Chondrocyte (in vitro differentiated cells): ENCODE measurements at regions not wholly inside any gene's neighbourhood (a gene's known extent, or its start where the extent isn't known, plus 50 kb on each side); places are given as distances from the start of the nearest gene placed in this dataset.

ENCODE experiments used
- DNase-seq: peaks from one replicate; pipeline ENCODE4 v3.0.0; 2021; ENCODE audit warnings: mixed read lengths, low spot score
- H3K27ac Mint-ChIP-seq: one replicate; pipeline ENCODE4 v1.8.0; 2021; ENCODE audit warnings: mild to moderate bottlenecking, moderate library complexity, mixed read lengths; ENCODE audit not compliant: unreplicated experiment
- H3K27me3 Mint-ChIP-seq: 2 replicates; pipeline ENCODE4 v1.8.0; 2021; ENCODE audit warnings: low read depth, mixed read lengths
- H3K36me3 Mint-ChIP-seq: 2 replicates; pipeline ENCODE4 v1.8.0; 2021; ENCODE audit warnings: low read depth, mixed read lengths
- H3K4me1 Mint-ChIP-seq: 2 replicates; pipeline ENCODE4 v1.8.0; 2021; ENCODE audit warnings: low read depth, mild to moderate bottlenecking, mixed read lengths
- H3K4me3 Mint-ChIP-seq: one replicate; pipeline ENCODE4 v1.8.0; 2021; ENCODE audit warnings: mild to moderate bottlenecking, moderate library complexity, mixed read lengths; ENCODE audit not compliant: unreplicated experiment
- H3K9me3 Mint-ChIP-seq: 2 replicates; pipeline ENCODE4 v1.8.0; 2021; ENCODE audit warnings: low read depth, mixed read lengths
- TF ChIP-seq, protein P1 (sequence below): fragments of 200-600 bp; sonication (generic); IDR thresholded peaks from 2 replicates; pipeline ENCODE4 v1.5.0; 2021; ENCODE audit warnings: antibody characterized with exemption, mild to moderate bottlenecking, moderate library complexity

DNA sequence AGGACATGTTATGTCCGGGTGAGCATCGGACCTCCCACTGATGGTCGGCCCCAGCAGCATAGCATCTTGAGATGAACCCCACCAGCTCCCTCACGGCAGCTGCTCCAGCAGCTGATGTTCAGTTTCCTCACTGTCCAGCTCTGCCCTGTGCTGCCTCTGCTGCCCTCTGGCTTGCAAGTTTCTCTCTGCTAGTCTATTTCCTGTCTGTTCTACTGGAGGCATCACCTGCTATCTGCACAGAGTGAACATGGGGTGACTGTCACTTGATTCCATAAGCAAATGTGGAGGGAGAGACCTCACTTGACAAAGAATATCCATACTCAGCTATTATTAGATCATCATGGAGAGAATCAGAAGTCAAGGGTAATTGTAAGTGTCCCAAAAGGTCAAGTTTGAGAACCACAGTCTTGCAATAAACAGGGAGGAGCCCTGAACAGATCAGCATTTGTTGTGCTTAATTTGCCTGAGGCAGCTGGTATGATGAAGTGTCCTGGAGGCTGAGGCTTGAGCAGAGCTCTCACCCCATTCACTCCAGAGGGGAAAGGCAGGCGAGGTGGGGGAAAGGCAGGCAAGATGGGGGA is 702.8 kb downstream of the SEMA5A start:
- DNase-seq, result no peak
- TF ChIP-seq, protein P1, sequence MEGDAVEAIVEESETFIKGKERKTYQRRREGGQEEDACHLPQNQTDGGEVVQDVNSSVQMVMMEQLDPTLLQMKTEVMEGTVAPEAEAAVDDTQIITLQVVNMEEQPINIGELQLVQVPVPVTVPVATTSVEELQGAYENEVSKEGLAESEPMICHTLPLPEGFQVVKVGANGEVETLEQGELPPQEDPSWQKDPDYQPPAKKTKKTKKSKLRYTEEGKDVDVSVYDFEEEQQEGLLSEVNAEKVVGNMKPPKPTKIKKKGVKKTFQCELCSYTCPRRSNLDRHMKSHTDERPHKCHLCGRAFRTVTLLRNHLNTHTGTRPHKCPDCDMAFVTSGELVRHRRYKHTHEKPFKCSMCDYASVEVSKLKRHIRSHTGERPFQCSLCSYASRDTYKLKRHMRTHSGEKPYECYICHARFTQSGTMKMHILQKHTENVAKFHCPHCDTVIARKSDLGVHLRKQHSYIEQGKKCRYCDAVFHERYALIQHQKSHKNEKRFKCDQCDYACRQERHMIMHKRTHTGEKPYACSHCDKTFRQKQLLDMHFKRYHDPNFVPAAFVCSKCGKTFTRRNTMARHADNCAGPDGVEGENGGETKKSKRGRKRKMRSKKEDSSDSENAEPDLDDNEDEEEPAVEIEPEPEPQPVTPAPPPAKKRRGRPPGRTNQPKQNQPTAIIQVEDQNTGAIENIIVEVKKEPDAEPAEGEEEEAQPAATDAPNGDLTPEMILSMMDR, result peak; percentile 72
- no peak overlapping the region for H3K27ac Mint-ChIP-seq
- no peak overlapping the region for H3K4me3 Mint-ChIP-seq
- peaks cover 48% of the 10 kb centered on the region for H3K4me1 Mint-ChIP-seq
- peaks cover 2% of the 10 kb centered on the region for H3K9me3 Mint-ChIP-seq
- H3K36me3 Mint-ChIP-seq, result no peaks in the 10 kb centered on the region
- no peaks in the 10 kb centered on the region for H3K27me3 Mint-ChIP-seq

GRCh38 chr5:8843771-8844170 is 702.1 kb downstream of the SEMA5A start:
- H3K4me1 Mint-ChIP-seq, result peaks cover 49% of the 10 kb centered on the region
- TF ChIP-seq, protein P1, result no peak
- H3K27ac Mint-ChIP-seq, result peak overlapping the region; percentile 28
- no peak for DNase-seq
- H3K4me3 Mint-ChIP-seq, result no peak overlapping the region
- H3K27me3 Mint-ChIP-seq, result no peaks in the 10 kb centered on the region
- no peaks in the 10 kb centered on the region for H3K36me3 Mint-ChIP-seq
- peaks cover 2% of the 10 kb centered on the region for H3K9me3 Mint-ChIP-seq

DNA sequence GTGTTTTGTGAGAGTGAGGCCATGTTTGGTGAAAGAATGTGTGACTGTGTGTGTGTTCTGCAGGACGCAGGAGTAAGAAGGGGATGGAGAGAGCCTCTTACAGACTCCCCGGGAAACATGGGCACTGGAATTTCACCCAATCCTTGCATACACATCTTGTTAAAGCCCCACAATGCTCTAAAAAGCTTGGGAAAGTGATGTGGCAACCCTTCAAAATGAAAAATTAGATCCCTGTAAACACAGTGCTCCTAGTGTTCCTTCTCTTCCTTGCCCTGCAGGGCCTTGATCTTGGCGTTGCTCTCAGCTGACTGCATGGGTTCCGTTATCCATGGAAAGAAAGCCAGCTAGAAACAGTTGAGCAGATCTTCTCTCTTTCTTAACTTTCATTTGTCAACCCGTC is 701.7 kb downstream of the SEMA5A start:
- no peaks in the 10 kb centered on the region for H3K27me3 Mint-ChIP-seq
- H3K4me3 Mint-ChIP-seq, result no peak overlapping the region
- H3K9me3 Mint-ChIP-seq, result peaks cover 2% of the 10 kb centered on the region
- no peak for DNase-seq
- TF ChIP-seq, protein P1, result no peak
- H3K36me3 Mint-ChIP-seq, result no peaks in the 10 kb centered on the region
- H3K4me1 Mint-ChIP-seq, result peaks cover 49% of the 10 kb centered on the region
- H3K27ac Mint-ChIP-seq, result peak overlapping the region; percentile 28

GRCh38 chr5:8844847-8845246 is 701.0 kb downstream of the SEMA5A start:
- peaks cover 49% of the 10 kb centered on the region for H3K4me1 Mint-ChIP-seq
- peaks cover 2% of the 10 kb centered on the region for H3K9me3 Mint-ChIP-seq
- H3K27ac Mint-ChIP-seq, result no peak overlapping the region
- no peak overlapping the region for H3K4me3 Mint-ChIP-seq
- TF ChIP-seq, protein P1, result no peak
- DNase-seq, result no peak
- H3K27me3 Mint-ChIP-seq, result no peaks in the 10 kb centered on the region
- H3K36me3 Mint-ChIP-seq, result no peaks in the 10 kb centered on the region

DNA sequence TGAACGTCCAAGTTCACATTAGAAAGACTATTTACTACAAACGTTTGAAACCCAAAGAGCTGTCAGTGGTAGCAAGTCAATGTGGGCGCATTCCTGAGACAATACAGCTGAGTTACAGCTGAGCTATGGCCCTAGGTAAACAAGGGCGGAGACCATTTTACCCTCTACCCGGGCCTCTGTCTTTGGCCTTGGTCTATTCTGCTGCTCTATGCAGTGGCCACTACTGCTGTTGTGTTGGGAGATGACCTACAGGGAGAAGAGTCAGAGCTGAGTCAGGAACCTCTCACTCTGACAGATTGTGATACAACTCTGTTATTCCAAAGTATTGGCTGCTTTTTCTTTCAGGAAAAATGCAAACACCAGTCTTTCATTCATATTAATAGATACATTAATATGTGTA is 700.6 kb downstream of the SEMA5A start:
- no peak for DNase-seq
- Mint-ChIP-seq H3K4me1 (peaks cover 47% of the 10 kb centered on the region), H3K27me3 (no peaks in the 10 kb centered on the region), H3K36me3 (no peaks in the 10 kb centered on the region), H3K27ac (no peak overlapping the region), H3K4me3 (no peak overlapping the region), H3K9me3 (no peaks in the 10 kb centered on the region)
- TF ChIP-seq, protein P1, result no peak
